ENCODE measurements at regions not wholly inside any gene's neighbourhood (a gene's known extent, or its start where the extent isn't known, plus 50 kb on each side); places are given as distances from the start of the nearest gene placed in this dataset.

DNA sequence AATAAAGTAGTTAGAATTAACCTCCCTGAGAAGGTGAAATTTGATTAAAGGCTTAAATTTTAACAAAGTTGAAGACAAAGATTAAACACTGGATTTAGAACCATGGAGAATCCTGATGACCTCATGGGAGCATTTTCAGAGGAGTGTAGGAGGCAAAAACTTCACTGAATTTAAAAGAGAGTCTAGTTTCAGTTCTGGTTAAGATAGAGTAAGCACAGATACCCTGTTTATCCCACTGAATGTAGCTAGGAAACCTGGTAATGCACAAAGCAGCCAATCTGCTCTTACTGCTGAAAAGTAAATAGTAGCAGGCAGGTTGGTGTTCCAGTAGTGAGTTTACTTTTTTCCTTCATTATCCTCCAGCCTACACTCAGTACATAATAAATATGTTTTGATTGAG lies 654.9 kb upstream of the SYT4 start:
- TF ChIP-seq, protein P1, sequence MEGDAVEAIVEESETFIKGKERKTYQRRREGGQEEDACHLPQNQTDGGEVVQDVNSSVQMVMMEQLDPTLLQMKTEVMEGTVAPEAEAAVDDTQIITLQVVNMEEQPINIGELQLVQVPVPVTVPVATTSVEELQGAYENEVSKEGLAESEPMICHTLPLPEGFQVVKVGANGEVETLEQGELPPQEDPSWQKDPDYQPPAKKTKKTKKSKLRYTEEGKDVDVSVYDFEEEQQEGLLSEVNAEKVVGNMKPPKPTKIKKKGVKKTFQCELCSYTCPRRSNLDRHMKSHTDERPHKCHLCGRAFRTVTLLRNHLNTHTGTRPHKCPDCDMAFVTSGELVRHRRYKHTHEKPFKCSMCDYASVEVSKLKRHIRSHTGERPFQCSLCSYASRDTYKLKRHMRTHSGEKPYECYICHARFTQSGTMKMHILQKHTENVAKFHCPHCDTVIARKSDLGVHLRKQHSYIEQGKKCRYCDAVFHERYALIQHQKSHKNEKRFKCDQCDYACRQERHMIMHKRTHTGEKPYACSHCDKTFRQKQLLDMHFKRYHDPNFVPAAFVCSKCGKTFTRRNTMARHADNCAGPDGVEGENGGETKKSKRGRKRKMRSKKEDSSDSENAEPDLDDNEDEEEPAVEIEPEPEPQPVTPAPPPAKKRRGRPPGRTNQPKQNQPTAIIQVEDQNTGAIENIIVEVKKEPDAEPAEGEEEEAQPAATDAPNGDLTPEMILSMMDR (IDR thresholded peaks at IDR 0.05; ENCODE audit: insufficient read depth, low read length, poor library complexity, severe bottlenecking): no peak
- TF ChIP-seq EZH2phosphoT487 (conservative IDR thresholded peaks at IDR 0.05; ENCODE audit: low read length): no peak
- Histone ChIP-seq H3K4me3 (ENCODE audit: insufficient read depth, low read length, poor library complexity, severe bottlenecking) (no peak overlapping the region), H3F3A (ENCODE audit: insufficient read depth) (no peaks in the 10 kb centered on the region), H2AFZ (ENCODE audit: low read depth, low read length, severe bottlenecking) (no peak overlapping the region), H3K27me3 (ENCODE audit: low read length) (no peaks in the 10 kb centered on the region), H4K20me1 (ENCODE audit: low read depth, low read length) (no peaks in the 10 kb centered on the region), H3K36me3 (ENCODE audit: low read length) (no peaks in the 10 kb centered on the region), H3K27ac (ENCODE audit: low read depth, low read length) (no peak overlapping the region), H3K9me2 (replicated peaks; ENCODE audit: insufficient read depth, low read length) (no peaks in the 10 kb centered on the region), H3K4me2 (ENCODE audit: low read depth, low read length, poor library complexity, severe bottlenecking) (no peak overlapping the region), H3K9me3 (ENCODE audit: insufficient read depth, low read length) (no peaks in the 10 kb centered on the region), H3K9ac (ENCODE audit: low read length) (no peak overlapping the region), H3K79me2 (ENCODE audit: insufficient read depth, low read length) (no peaks in the 10 kb centered on the region)

DNA sequence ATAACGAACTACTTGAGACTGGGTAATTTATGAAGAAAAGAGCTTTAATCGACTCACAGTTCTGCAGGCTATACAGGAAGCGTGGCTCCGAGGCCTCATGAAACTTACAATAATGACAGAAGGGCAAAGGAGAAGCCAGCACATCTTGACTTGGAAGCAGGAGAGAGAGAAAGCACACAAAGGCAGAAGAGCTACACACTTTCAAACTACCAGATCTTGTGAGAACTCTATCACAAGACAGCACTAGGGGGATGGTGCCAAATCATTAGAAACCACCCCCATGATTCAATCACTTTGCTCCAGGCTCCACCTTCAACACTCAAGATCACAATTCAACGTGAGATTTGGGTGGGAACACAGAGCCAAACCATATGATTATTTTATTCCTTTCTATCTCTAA lies 655.9 kb upstream of the SYT4 start:
- no peak overlapping the region for H3K9ac ChIP-seq (ENCODE audit: low read length)
- no peaks in the 10 kb centered on the region for H3K9me2 ChIP-seq (replicated peaks; ENCODE audit: insufficient read depth, low read length)
- no peak for TF ChIP-seq EZH2phosphoT487 (conservative IDR thresholded peaks at IDR 0.05; ENCODE audit: low read length)
- TF ChIP-seq, protein P1 (IDR thresholded peaks at IDR 0.05; ENCODE audit: insufficient read depth, low read length, poor library complexity, severe bottlenecking): no peak
- H3K79me2 ChIP-seq (ENCODE audit: insufficient read depth, low read length): no peaks in the 10 kb centered on the region
- H2AFZ ChIP-seq (ENCODE audit: low read depth, low read length, severe bottlenecking): no peak overlapping the region
- no peak overlapping the region for H3K4me3 ChIP-seq (ENCODE audit: insufficient read depth, low read length, poor library complexity, severe bottlenecking)
- no peaks in the 10 kb centered on the region for H4K20me1 ChIP-seq (ENCODE audit: low read depth, low read length)
- no peaks in the 10 kb centered on the region for H3K9me3 ChIP-seq (ENCODE audit: insufficient read depth, low read length)
- H3K27me3 ChIP-seq (ENCODE audit: low read length): no peaks in the 10 kb centered on the region
- no peaks in the 10 kb centered on the region for H3F3A ChIP-seq (ENCODE audit: insufficient read depth)
- no peak overlapping the region for H3K27ac ChIP-seq (ENCODE audit: low read depth, low read length)
- no peaks in the 10 kb centered on the region for H3K36me3 ChIP-seq (ENCODE audit: low read length)
- H3K4me2 ChIP-seq (ENCODE audit: low read depth, low read length, poor library complexity, severe bottlenecking): no peak overlapping the region

DNA sequence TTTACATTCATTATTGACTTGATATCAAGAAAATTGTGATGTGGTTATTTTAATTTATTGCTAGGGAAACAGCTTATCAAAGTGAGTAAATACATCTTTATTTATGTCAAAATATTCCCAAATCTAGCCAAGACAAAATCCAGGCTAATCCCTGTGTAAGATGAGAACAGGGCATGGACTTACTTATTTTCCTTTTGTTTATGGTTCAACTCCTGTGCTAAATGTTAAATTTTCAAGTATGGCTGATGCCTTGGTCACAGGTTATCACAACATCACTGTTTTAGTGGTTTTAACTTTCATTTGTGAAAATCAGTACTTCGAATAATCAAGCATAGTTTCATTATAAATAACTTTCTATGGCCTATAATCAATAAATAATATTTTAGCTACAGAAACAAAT lies 657.0 kb upstream of the SYT4 start:
- Histone ChIP-seq H3K27me3 (ENCODE audit: low read length) (no peaks in the 10 kb centered on the region), H4K20me1 (ENCODE audit: low read depth, low read length) (no peaks in the 10 kb centered on the region), H3K4me3 (ENCODE audit: insufficient read depth, low read length, poor library complexity, severe bottlenecking) (no peak overlapping the region), H3K9me3 (ENCODE audit: insufficient read depth, low read length) (no peaks in the 10 kb centered on the region), H3K36me3 (ENCODE audit: low read length) (no peaks in the 10 kb centered on the region), H3K9me2 (replicated peaks; ENCODE audit: insufficient read depth, low read length) (no peaks in the 10 kb centered on the region), H3K9ac (ENCODE audit: low read length) (no peak overlapping the region), H3K4me2 (ENCODE audit: low read depth, low read length, poor library complexity, severe bottlenecking) (no peak overlapping the region), H3K27ac (ENCODE audit: low read depth, low read length) (no peak overlapping the region), H2AFZ (ENCODE audit: low read depth, low read length, severe bottlenecking) (no peak overlapping the region), H3F3A (ENCODE audit: insufficient read depth) (no peaks in the 10 kb centered on the region), H3K79me2 (ENCODE audit: insufficient read depth, low read length) (no peaks in the 10 kb centered on the region)
- no peak for TF ChIP-seq EZH2phosphoT487 (conservative IDR thresholded peaks at IDR 0.05; ENCODE audit: low read length)
- TF ChIP-seq, protein P1 (IDR thresholded peaks at IDR 0.05; ENCODE audit: insufficient read depth, low read length, poor library complexity, severe bottlenecking): no peak

Data from SU-DHL-6 (cell line).